ENCODE measurements at regions not wholly inside any gene's neighbourhood (a gene's known extent, or its start where the extent isn't known, plus 50 kb on each side); places are given as distances from the start of the nearest gene placed in this dataset.

GRCh38 chr16:6439129-6439528, 893.5 kb upstream of the RBFOX1 start:
- intact Hi-C loops (cut with DNase I; ENCODE audit: low total_unique reads) = no loop called here
- H3K9me3 ChIP-seq = no peaks in the 10 kb centered on the region
- DNase-seq = no peak
- H3K27ac ChIP-seq = no peak overlapping the region
- no peak overlapping the region for H3K4me3 ChIP-seq
- no peaks in the 10 kb centered on the region for H3K4me1 ChIP-seq
- TF ChIP-seq POLR2A (IDR thresholded peaks at IDR 0.05) (no peak), CTCF (IDR thresholded peaks at IDR 0.05) (no peak)
- H3K36me3 ChIP-seq = no peaks in the 10 kb centered on the region
- H3K27me3 ChIP-seq = no peaks in the 10 kb centered on the region

GRCh38 chr16:6428861-6429260, 903.8 kb upstream of the RBFOX1 start:
- Histone ChIP-seq H3K4me1 (no peaks in the 10 kb centered on the region), H3K4me3 (no peak overlapping the region), H3K9me3 (no peaks in the 10 kb centered on the region), H3K36me3 (no peaks in the 10 kb centered on the region), H3K27ac (no peak overlapping the region), H3K27me3 (no peaks in the 10 kb centered on the region)
- DNase-seq = no peak
- no peak for TF ChIP-seq CTCF (IDR thresholded peaks at IDR 0.05)
- no peak for TF ChIP-seq POLR2A (IDR thresholded peaks at IDR 0.05)
- intact Hi-C loops (cut with DNase I; ENCODE audit: low total_unique reads) = no loop called here

- intact Hi-C loops (cut with DNase I; ENCODE audit: low total_unique reads) = no loop called here
- Histone ChIP-seq H3K27ac (no peak overlapping the region), H3K9me3 (no peaks in the 10 kb centered on the region), H3K4me1 (no peaks in the 10 kb centered on the region), H3K36me3 (no peaks in the 10 kb centered on the region), H3K27me3 (no peaks in the 10 kb centered on the region), H3K4me3 (no peak overlapping the region)
- TF ChIP-seq POLR2A (IDR thresholded peaks at IDR 0.05) (no peak), CTCF (IDR thresholded peaks at IDR 0.05) (no peak)
- no peak for DNase-seq
These were observed 905.0 kb upstream of the RBFOX1 start for GRCh38 chr16:6427621-6428020.

GRCh38 chr16:6407596-6407995, 925.0 kb upstream of the RBFOX1 start:
- TF ChIP-seq CTCF (IDR thresholded peaks at IDR 0.05) (no peak), POLR2A (IDR thresholded peaks at IDR 0.05) (no peak)
- H3K27ac ChIP-seq = no peak overlapping the region
- H3K27me3 ChIP-seq = no peaks in the 10 kb centered on the region
- no peaks in the 10 kb centered on the region for H3K4me1 ChIP-seq
- H3K9me3 ChIP-seq = no peaks in the 10 kb centered on the region
- H3K4me3 ChIP-seq = no peak overlapping the region
- no peaks in the 10 kb centered on the region for H3K36me3 ChIP-seq
- intact Hi-C loops (cut with DNase I; ENCODE audit: low total_unique reads) = no loop called here
- no peak for DNase-seq

GRCh38 chr16:6406028-6406427, 926.6 kb upstream of the RBFOX1 start:
- intact Hi-C loops (cut with DNase I; ENCODE audit: low total_unique reads) = no loop called here
- DNase-seq = no peak
- H3K27me3 ChIP-seq = no peaks in the 10 kb centered on the region
- no peaks in the 10 kb centered on the region for H3K9me3 ChIP-seq
- no peak overlapping the region for H3K27ac ChIP-seq
- H3K4me3 ChIP-seq = no peak overlapping the region
- no peaks in the 10 kb centered on the region for H3K4me1 ChIP-seq
- TF ChIP-seq CTCF (IDR thresholded peaks at IDR 0.05) = no peak
- TF ChIP-seq POLR2A (IDR thresholded peaks at IDR 0.05) = no peak
- no peaks in the 10 kb centered on the region for H3K36me3 ChIP-seq

Data from uterus (tissue), 3 donors.